ENCODE measurements at regions not wholly inside any gene's neighbourhood (a gene's known extent, or its start where the extent isn't known, plus 50 kb on each side); places are given as distances from the start of the nearest gene placed in this dataset.
"Not testable (repeated sequence)": the region's sequence is repeated elsewhere in the genome, so short reads cannot be mapped to it uniquely, and the experiment has no call there.

DNA sequence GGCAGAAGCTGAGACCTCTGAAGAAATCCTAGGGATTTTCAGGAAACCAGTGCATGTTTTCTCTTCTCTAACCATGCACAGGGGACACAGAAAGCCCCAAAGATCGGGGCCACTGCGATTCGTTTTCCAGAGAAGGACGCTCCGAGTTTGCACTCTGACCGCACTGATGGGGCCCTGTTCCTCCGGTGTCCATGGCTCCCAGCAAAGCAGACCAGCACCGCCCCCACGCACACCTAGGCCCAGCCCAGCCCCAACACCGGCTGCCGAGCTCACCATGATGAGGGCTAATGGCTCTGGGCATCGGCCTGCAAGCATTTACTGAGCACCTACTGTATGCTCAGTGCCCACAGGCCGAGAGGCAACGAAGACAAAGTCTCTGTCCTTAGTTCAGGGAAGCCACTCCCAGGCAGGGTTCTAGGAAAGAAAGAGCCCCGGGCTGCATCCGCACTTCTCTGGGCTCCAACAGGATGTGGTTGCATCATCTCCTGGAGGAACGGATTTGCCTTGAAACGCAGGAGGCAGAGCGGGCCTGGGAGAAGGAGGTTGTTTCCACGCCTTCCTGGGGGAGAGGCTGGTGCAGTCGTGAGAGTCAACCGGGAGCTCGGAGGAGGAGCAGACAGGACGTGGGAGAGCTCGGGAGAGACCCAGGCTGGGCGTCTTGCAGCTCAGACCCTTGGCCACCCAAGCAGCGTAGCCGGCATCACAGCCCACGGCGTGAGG, 5460.9 kb upstream of the TPTE start:
- DNase-seq (ENCODE audit: low read depth, low spot score); in situ Hi-C loops (cut with HindIII; ENCODE audit: low sequenced_read_pairs); H3K4me3 ChIP-seq (ENCODE audit: low read depth, low read length): not testable (repeated sequence)

GRCh38 chr21:5064581-5065142, 5456.7 kb upstream of the TPTE start:
- H3K4me3 ChIP-seq (ENCODE audit: low read depth, low read length); DNase-seq (ENCODE audit: low read depth, low spot score); in situ Hi-C loops (cut with HindIII; ENCODE audit: low sequenced_read_pairs): not testable (repeated sequence)

DNA sequence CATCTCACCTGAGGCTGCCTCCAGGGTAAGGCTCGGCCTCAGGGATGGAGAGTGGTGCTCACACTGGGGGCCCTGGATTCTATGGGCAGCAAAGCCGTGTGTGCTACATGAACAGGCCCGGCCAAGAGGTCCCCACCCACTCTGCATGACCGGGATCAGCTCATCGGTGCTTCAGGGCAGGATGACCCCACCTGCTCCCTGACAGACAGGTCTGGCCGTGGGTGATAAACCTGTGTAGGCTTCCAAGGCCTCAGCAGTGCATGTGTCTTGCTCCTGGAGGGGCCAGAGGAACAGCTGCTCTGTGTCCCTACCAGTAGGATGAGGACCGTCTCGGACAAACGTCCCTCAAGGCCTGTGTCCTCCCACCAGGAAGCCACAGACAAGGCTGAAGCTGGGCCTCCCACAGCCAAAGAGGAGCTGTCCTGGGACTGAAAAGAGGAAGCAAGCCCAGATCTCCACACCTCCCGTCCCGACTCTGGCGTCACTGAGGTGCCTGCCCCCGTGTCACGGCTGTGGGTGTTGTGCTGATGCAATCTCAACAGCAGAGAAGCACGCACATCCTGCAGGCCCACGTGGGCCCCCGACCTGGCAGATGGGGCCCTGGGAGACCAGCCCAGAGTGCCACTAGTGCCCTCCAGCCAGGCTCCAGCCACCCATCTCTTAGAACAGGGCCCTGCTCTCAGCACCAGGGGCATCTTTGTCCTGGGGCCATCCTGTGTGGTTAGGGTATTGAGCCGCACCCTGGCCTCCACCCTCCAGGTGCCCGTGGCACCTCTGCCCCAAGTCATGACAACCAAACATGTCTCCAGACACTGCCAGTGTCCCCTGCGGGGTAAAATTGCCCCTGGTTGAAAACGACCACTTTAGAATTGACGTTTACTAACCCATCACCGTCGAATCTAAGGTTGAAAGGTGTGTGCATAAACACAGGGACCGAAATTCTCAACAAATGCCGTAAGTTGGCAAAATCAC, 5455.9 kb upstream of the TPTE start:
- DNase-seq (ENCODE audit: low read depth, low spot score); in situ Hi-C loops (cut with HindIII; ENCODE audit: low sequenced_read_pairs); H3K4me3 ChIP-seq (ENCODE audit: low read depth, low read length): not testable (repeated sequence)

DNA sequence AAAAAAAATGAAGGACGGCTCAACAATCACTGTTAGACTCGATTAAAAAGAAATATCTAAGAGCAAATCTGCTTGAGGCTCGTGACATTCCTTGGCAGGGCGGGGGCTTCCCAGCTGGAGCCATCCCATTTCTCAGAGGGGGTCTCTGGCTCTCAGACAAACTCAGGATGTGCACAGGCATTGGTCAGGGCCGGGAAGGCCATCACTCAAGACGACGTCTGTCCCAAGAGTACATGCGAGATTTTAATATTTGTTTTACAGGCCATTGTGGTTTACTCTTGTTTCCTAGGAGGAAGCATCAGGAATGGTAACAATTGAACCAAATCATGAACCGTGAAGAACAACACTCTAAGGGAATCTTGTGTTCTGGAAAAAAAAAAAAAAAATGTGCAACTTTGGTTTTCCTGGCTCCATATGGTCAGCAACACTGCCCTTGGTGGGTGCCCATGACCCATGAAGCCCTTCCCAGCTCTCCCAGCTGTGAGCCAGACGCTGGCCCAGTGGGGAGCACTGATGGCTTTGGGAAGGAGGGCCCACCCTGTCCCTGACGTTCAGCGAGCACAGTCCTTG, 5454.6 kb upstream of the TPTE start:
- DNase-seq (ENCODE audit: low read depth, low spot score); H3K4me3 ChIP-seq (ENCODE audit: low read depth, low read length); in situ Hi-C loops (cut with HindIII; ENCODE audit: low sequenced_read_pairs): not testable (repeated sequence)

DNA sequence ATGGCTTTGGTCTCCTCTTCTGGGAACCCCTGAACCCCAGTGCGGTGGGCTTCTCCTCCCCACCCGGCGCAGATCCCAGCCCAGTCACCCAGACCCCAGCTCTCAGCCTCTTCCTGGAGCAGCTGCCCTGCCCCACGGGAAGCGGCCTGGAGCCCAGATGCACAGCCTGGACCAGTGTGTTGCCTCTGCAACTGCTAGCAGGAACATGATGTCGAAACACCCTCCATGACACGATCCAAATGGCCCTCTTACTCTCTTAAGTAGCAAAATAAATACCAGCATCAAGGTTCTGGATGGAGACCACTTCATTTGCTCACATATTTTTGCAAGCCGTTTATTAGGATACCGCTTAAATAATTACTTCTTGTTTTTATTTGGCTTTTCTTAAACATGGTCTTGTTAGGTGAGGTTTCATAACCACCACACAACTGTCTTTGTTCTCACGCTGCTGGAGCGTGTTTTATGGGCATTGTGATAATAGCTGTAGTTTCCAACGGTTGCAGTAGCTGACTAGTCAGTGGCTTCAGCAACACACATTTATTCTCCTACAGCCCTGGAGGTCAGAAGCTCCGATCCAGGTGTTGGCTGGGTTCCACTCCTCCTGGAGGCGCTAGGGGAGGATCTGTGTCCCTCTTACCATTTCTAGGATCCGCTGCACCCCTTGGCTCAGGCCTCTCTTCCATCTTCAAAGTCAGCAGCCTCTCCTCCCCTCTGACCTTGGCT, 5453.9 kb upstream of the TPTE start:
- H3K4me3 ChIP-seq (ENCODE audit: low read depth, low read length); DNase-seq (ENCODE audit: low read depth, low spot score); in situ Hi-C loops (cut with HindIII; ENCODE audit: low sequenced_read_pairs): not testable (repeated sequence)

- in situ Hi-C loops (cut with HindIII; ENCODE audit: low sequenced_read_pairs); DNase-seq (ENCODE audit: low read depth, low spot score); H3K4me3 ChIP-seq (ENCODE audit: low read depth, low read length): not testable (repeated sequence)
Observed at GRCh38 chr21:5068649-5069048, 5452.7 kb upstream of the TPTE start.

GRCh38 chr21:5071180-5071579, 5450.2 kb upstream of the TPTE start:
- in situ Hi-C loops (cut with HindIII; ENCODE audit: low sequenced_read_pairs); DNase-seq (ENCODE audit: low read depth, low spot score); H3K4me3 ChIP-seq (ENCODE audit: low read depth, low read length): not testable (repeated sequence)

- H3K4me3 ChIP-seq (ENCODE audit: low read depth, low read length); in situ Hi-C loops (cut with HindIII; ENCODE audit: low sequenced_read_pairs); DNase-seq (ENCODE audit: low read depth, low spot score): not testable (repeated sequence)
Observed at GRCh38 chr21:5076854-5077253, 5444.5 kb upstream of the TPTE start.

DNA sequence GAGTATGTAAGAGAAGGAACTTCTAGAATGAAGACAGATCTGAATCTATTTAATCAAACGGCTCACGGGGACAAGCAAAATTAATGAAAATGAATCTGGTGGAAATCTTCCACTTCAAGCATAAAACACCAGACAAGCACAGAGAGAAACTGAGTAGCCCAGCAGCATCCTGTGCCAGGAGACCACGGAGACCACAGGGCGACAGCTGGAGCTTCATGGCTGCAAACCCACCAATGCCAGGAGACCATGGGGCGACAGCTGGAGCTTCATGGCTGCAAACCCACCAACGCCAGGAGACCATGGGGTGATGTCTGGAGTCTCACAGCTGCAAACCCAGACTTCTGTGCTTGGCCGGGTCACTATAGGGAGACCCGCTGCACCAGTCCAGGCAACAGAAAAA, 5442.0 kb upstream of the TPTE start:
- in situ Hi-C loops (cut with HindIII; ENCODE audit: low sequenced_read_pairs); H3K4me3 ChIP-seq (ENCODE audit: low read depth, low read length); DNase-seq (ENCODE audit: low read depth, low spot score): not testable (repeated sequence)

- H3K4me3 ChIP-seq (ENCODE audit: low read depth, low read length); DNase-seq (ENCODE audit: low read depth, low spot score); in situ Hi-C loops (cut with HindIII; ENCODE audit: low sequenced_read_pairs): not testable (repeated sequence)
Observed at GRCh38 chr21:5080015-5080414, 5441.4 kb upstream of the TPTE start.

GRCh38 chr21:5084246-5084645, 5437.1 kb upstream of the TPTE start:
- in situ Hi-C loops (cut with HindIII; ENCODE audit: low sequenced_read_pairs); DNase-seq (ENCODE audit: low read depth, low spot score); H3K4me3 ChIP-seq (ENCODE audit: low read depth, low read length): not testable (repeated sequence)

DNA sequence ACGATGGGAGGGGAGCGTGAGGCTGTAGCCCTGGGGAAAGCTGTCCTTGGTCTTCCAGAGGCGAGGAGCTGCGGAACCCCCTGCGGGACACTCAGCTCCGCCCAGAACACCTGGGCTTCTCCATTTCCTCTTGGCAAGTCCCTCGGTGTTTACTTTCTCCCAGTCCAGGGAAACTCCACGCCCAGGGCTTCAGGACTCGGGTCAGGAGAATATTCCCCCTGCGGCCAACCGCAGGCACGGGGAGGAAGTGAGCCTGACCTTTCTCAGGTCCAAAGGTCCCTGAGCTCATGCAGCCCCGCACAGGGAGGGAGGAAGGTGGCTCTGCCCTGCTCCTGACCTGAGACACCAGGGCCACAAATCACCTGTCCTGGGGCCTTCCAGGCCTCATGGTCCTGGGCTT, 5435.9 kb upstream of the TPTE start:
- H3K4me3 ChIP-seq (ENCODE audit: low read depth, low read length); in situ Hi-C loops (cut with HindIII; ENCODE audit: low sequenced_read_pairs); DNase-seq (ENCODE audit: low read depth, low spot score): not testable (repeated sequence)

- DNase-seq (ENCODE audit: low read depth, low spot score); H3K4me3 ChIP-seq (ENCODE audit: low read depth, low read length); in situ Hi-C loops (cut with HindIII; ENCODE audit: low sequenced_read_pairs): not testable (repeated sequence)
Observed at GRCh38 chr21:5086416-5086815, 5435.0 kb upstream of the TPTE start.

- H3K4me3 ChIP-seq (ENCODE audit: low read depth, low read length); DNase-seq (ENCODE audit: low read depth, low spot score); in situ Hi-C loops (cut with HindIII; ENCODE audit: low sequenced_read_pairs): not testable (repeated sequence)
Observed at GRCh38 chr21:5088820-5089219, 5432.6 kb upstream of the TPTE start.

- in situ Hi-C loops (cut with HindIII; ENCODE audit: low sequenced_read_pairs): not testable (repeated sequence)
Observed at GRCh38 chr21:5089399-5090089, 5431.8 kb upstream of the TPTE start.

More at GRCh38 chr21:5089399-5090089, 5431.8 kb upstream of the TPTE start:
- H3K4me3 ChIP-seq (ENCODE audit: low read depth, low read length); DNase-seq (ENCODE audit: low read depth, low spot score): not testable (repeated sequence)
